Esophagus muscularis mucosa (tissue), 3 donors: ENCODE measurements at regions not wholly inside any gene's neighbourhood (a gene's known extent, or its start where the extent isn't known, plus 50 kb on each side); places are given as distances from the start of the nearest gene placed in this dataset.

Experiments
- POLR2A ChIP-seq: fragments of 450-650 bp; IDR thresholded peaks from one replicate; pipeline ENCODE4 v1.6.1; 2017; ENCODE audit warnings: antibody characterized with exemption, moderate library complexity, mild to moderate bottlenecking, low read depth
- POLR2AphosphoS5 ChIP-seq, 2 donors: sonication (generic); formaldehyde crosslinking; IDR thresholded peaks; one replicate each; pipeline ENCODE4 v1.6.1; 2017; ENCODE audit warnings: antibody characterized with exemption in 2 of 2
- TF ChIP-seq, protein P1 (sequence below), 3 experiments: fragments of 200-600 bp in 2 of 3; fragments of 450-650 bp in 1 of 3; sonication (generic) in 2 of 3; IDR thresholded peaks; one replicate each; pipeline ENCODE4 v1.5.1; 2017 to 2019; ENCODE audit warnings: antibody characterized with exemption in 3 of 3, mild to moderate bottlenecking in 2 of 3, moderate library complexity in 1 of 3

DNA sequence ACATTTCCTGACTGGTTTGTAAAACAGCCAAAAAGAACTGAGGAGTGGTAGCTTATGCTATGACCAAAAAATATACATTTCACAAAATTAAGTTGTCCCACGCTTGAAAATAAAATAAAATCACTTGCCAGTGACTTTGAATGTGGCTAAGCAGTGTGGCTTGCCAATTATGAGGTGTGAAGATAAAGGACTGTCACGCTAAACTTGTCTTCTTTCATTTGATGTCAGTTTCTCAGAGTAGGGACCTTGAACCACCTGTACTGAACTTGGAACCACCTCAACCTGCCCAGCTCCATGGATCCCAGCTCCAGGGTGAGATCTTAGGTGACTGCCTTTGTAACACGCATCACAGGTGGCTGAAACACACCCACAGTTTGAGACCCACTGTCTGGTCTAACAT, 113.7 kb upstream of the TBL1X start:
- TF ChIP-seq, protein P1, sequence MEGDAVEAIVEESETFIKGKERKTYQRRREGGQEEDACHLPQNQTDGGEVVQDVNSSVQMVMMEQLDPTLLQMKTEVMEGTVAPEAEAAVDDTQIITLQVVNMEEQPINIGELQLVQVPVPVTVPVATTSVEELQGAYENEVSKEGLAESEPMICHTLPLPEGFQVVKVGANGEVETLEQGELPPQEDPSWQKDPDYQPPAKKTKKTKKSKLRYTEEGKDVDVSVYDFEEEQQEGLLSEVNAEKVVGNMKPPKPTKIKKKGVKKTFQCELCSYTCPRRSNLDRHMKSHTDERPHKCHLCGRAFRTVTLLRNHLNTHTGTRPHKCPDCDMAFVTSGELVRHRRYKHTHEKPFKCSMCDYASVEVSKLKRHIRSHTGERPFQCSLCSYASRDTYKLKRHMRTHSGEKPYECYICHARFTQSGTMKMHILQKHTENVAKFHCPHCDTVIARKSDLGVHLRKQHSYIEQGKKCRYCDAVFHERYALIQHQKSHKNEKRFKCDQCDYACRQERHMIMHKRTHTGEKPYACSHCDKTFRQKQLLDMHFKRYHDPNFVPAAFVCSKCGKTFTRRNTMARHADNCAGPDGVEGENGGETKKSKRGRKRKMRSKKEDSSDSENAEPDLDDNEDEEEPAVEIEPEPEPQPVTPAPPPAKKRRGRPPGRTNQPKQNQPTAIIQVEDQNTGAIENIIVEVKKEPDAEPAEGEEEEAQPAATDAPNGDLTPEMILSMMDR (IDR thresholded peaks at IDR 0.05) = no peak
- TF ChIP-seq POLR2A (no peak), POLR2AphosphoS5 (IDR thresholded peaks at IDR 0.05) (no peak)
